ENCODE measurements at regions not wholly inside any gene's neighbourhood (a gene's known extent, or its start where the extent isn't known, plus 50 kb on each side); places are given as distances from the start of the nearest gene placed in this dataset.

GRCh38 chr4:122555216-122555615 lies 65.7 kb downstream of the IL21 start:
- WGBS (ENCODE audit: low lambda C conversion rate, missing lambda C conversion rate), result 45% methylated on average over 2 of the region's 2 CpGs
- H3K27ac ChIP-seq, result no peak overlapping the region
- H2AFZ ChIP-seq, result no peak overlapping the region
- H3K9me3 ChIP-seq (ENCODE audit: low read depth), result no peaks in the 10 kb centered on the region
- no peaks in the 10 kb centered on the region for H3K36me3 ChIP-seq (replicated peaks; ENCODE audit: insufficient read depth, low read depth)
- H4K20me1 ChIP-seq (ENCODE audit: insufficient read depth, poor library complexity, severe bottlenecking), result no peaks in the 10 kb centered on the region
- no peaks in the 10 kb centered on the region for H3K9me2 ChIP-seq (replicated peaks; ENCODE audit: insufficient read depth)
- no peak for DNase-seq (ENCODE audit: low spot score)
- H3K4me3 ChIP-seq, result no peak overlapping the region
- H3K27me3 ChIP-seq, result no peaks in the 10 kb centered on the region
- no peak overlapping the region for H3K4me2 ChIP-seq
- no peaks in the 10 kb centered on the region for H3K4me1 ChIP-seq (ENCODE audit: insufficient read depth)
- no peak for TF ChIP-seq CTCF (IDR thresholded peaks at IDR 0.05; ENCODE audit: poor library complexity)
- TF ChIP-seq EZH2phosphoT487 (IDR thresholded peaks at IDR 0.05; ENCODE audit: low read depth, severe bottlenecking, unreplicated experiment), result no peak
- no peak for TF ChIP-seq EZH2 (IDR thresholded peaks at IDR 0.05; ENCODE audit: borderline replicate concordance)
- no peaks in the 10 kb centered on the region for H3K79me2 ChIP-seq

DNA sequence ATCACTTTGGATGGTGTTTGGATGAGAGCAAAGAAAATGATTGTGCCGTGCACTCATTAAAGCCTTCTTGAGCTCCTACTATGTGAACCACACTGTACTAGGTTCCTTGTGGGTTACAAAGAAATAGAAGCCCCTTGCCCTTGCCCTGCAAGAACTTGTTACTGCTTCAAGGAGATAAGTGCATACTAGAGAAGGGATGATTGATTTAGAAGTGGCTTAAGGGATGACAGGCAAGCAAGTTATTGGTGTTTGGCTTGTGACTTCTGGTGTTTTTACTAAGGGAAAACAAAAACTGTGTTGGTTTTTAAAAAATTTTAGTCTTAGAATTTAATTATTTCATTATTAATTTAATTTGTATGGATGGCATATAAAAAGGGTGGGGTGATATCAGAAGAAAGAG lies 67.4 kb downstream of the IL21 start:
- H3K4me3 ChIP-seq, result no peak overlapping the region
- no peaks in the 10 kb centered on the region for H3K9me3 ChIP-seq (ENCODE audit: low read depth)
- H3K4me1 ChIP-seq (ENCODE audit: insufficient read depth), result no peaks in the 10 kb centered on the region
- no peaks in the 10 kb centered on the region for H3K36me3 ChIP-seq (replicated peaks; ENCODE audit: insufficient read depth, low read depth)
- no peak overlapping the region for H3K27ac ChIP-seq
- no peaks in the 10 kb centered on the region for H4K20me1 ChIP-seq (ENCODE audit: insufficient read depth, poor library complexity, severe bottlenecking)
- no peak for DNase-seq (ENCODE audit: low spot score)
- no peak overlapping the region for H3K4me2 ChIP-seq
- no peaks in the 10 kb centered on the region for H3K79me2 ChIP-seq
- TF ChIP-seq EZH2phosphoT487 (IDR thresholded peaks at IDR 0.05; ENCODE audit: low read depth, severe bottlenecking, unreplicated experiment) (no peak), CTCF (IDR thresholded peaks at IDR 0.05; ENCODE audit: poor library complexity) (no peak)
- no peak overlapping the region for H2AFZ ChIP-seq
- no peaks in the 10 kb centered on the region for H3K9me2 ChIP-seq (replicated peaks; ENCODE audit: insufficient read depth)
- no peaks in the 10 kb centered on the region for H3K27me3 ChIP-seq
- WGBS (ENCODE audit: low lambda C conversion rate, missing lambda C conversion rate), result 100% methylated on average over 1 of the region's 1 CpG

- Histone ChIP-seq H4K20me1 (ENCODE audit: insufficient read depth, poor library complexity, severe bottlenecking) (no peaks in the 10 kb centered on the region), H3K4me1 (ENCODE audit: insufficient read depth) (no peaks in the 10 kb centered on the region), H2AFZ (no peak overlapping the region), H3K79me2 (no peaks in the 10 kb centered on the region), H3K4me3 (no peak overlapping the region), H3K36me3 (replicated peaks; ENCODE audit: insufficient read depth, low read depth) (no peaks in the 10 kb centered on the region), H3K27ac (no peak overlapping the region), H3K9me3 (ENCODE audit: low read depth) (no peaks in the 10 kb centered on the region), H3K27me3 (no peaks in the 10 kb centered on the region), H3K4me2 (no peak overlapping the region), H3K9me2 (replicated peaks; ENCODE audit: insufficient read depth) (no peaks in the 10 kb centered on the region)
- WGBS (ENCODE audit: low lambda C conversion rate, missing lambda C conversion rate), result 92% methylated on average over 2 of the region's 2 CpGs
- no peak for TF ChIP-seq EZH2phosphoT487 (IDR thresholded peaks at IDR 0.05; ENCODE audit: low read depth, severe bottlenecking, unreplicated experiment)
- no peak for DNase-seq (ENCODE audit: low spot score)
These were observed 68.0 kb downstream of the IL21 start for GRCh38 chr4:122552898-122553297.

DNA sequence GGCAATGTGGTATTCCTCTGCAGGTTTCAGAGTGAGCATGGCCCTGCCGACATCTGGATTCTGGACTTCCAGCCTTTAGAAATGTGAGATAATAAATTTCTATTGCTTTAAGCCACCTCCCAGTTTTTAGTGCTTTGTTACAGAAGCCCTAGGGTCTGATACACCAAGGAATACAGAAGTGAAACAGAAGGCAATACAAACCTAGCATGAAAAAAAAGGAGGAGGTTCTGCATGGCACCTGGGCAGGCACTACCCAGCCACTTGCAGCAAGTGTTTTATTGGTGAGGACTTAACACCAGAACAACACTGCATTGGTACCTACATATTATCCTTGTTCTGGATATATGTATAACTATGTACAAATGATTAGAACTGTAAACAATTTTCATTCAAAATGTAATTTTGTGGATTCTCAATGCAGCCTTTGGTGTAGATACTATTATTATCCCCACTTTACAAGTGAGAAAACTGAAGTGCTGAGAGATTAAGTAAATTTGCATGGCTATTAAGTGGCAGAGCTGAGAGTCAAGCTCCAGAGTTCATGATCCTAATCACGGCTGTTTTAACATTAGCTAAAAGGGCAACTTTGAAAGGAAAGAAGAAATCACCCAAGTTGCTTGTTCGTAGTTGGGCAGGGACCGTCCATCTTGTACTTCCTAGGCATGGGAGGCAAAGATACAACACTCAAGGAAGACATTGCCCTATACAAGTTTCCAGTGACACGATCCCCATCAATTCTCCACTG lies 71.8 kb downstream of the IL21 start:
- Histone ChIP-seq H4K20me1 (ENCODE audit: insufficient read depth, poor library complexity, severe bottlenecking) (no peaks in the 10 kb centered on the region), H3K4me3 (no peak overlapping the region), H2AFZ (no peak overlapping the region), H3K27me3 (no peaks in the 10 kb centered on the region), H3K36me3 (replicated peaks; ENCODE audit: insufficient read depth, low read depth) (no peaks in the 10 kb centered on the region), H3K4me2 (no peak overlapping the region), H3K4me1 (ENCODE audit: insufficient read depth) (no peaks in the 10 kb centered on the region), H3K9me2 (replicated peaks; ENCODE audit: insufficient read depth) (no peaks in the 10 kb centered on the region), H3K27ac (no peak overlapping the region), H3K79me2 (no peaks in the 10 kb centered on the region), H3K9me3 (ENCODE audit: low read depth) (no peaks in the 10 kb centered on the region)
- TF ChIP-seq CTCF (IDR thresholded peaks at IDR 0.05; ENCODE audit: poor library complexity) (no peak), EZH2 (IDR thresholded peaks at IDR 0.05; ENCODE audit: borderline replicate concordance) (no peak), EZH2phosphoT487 (IDR thresholded peaks at IDR 0.05; ENCODE audit: low read depth, severe bottlenecking, unreplicated experiment) (no peak)
- no peak for DNase-seq (ENCODE audit: low spot score)
- 85% methylated on average over 5 of the region's 5 CpGs for WGBS (ENCODE audit: low lambda C conversion rate, missing lambda C conversion rate)

All from hepatocyte (in vitro differentiated cells).